GM21723 (cell line): ENCODE measurements at regions not wholly inside any gene's neighbourhood (a gene's known extent, or its start where the extent isn't known, plus 50 kb on each side); places are given as distances from the start of the nearest gene placed in this dataset.
"Not testable (repeated sequence)": the region's sequence is repeated elsewhere in the genome, so short reads cannot be mapped to it uniquely, and the experiment has no call there.

ENCODE experiments used
- ATAC-seq: cut with Tn5 transposase; IDR thresholded peaks from one replicate; pipeline ENCODE4 v1.9.1; 2021; ENCODE audit warnings: mild to moderate bottlenecking, moderate library complexity; ENCODE audit not compliant: unreplicated experiment

GRCh38 chr16:77488652-77489051, 53.8 kb upstream of the ADAMTS18 start:
- no peak for ATAC-seq

- ATAC-seq = no peak
Observed at GRCh38 chr16:77491091-77491490, 56.3 kb upstream of the ADAMTS18 start.

- ATAC-seq = no peak
Observed at GRCh38 chr16:77496934-77497333, 62.1 kb upstream of the ADAMTS18 start.

- ATAC-seq = no peak
Observed at GRCh38 chr16:77499373-77500285, 64.8 kb upstream of the ADAMTS18 start.

GRCh38 chr16:77500286-77500598, 65.4 kb upstream of the ADAMTS18 start:
- ATAC-seq = no peak

GRCh38 chr16:77500934-77501664, 66.3 kb upstream of the ADAMTS18 start:
- no peak for ATAC-seq

- no peak for ATAC-seq
Observed at GRCh38 chr16:77502448-77502847, 67.6 kb upstream of the ADAMTS18 start.

- not testable (repeated sequence) for ATAC-seq
Observed at GRCh38 chr16:77506492-77506891, 71.7 kb upstream of the ADAMTS18 start.

- ATAC-seq = no peak
Observed at GRCh38 chr16:77509051-77509450, 74.2 kb upstream of the ADAMTS18 start.

GRCh38 chr16:77509796-77510195, 75.0 kb upstream of the ADAMTS18 start:
- ATAC-seq = no peak

GRCh38 chr16:77511053-77511452, 76.2 kb upstream of the ADAMTS18 start:
- ATAC-seq = no peak

GRCh38 chr16:77514500-77515220, 79.8 kb upstream of the ADAMTS18 start:
- no peak for ATAC-seq

- ATAC-seq = not testable (repeated sequence)
Observed at GRCh38 chr16:77525226-77525625, 90.4 kb upstream of the ADAMTS18 start.

GRCh38 chr16:77531752-77532151, 96.9 kb upstream of the ADAMTS18 start:
- ATAC-seq = no peak

GRCh38 chr16:77536809-77537208, 102.0 kb upstream of the ADAMTS18 start:
- ATAC-seq = no peak

GRCh38 chr16:77539421-77540034, 104.7 kb upstream of the ADAMTS18 start:
- ATAC-seq = no peak

GRCh38 chr16:77540646-77541045, 105.8 kb upstream of the ADAMTS18 start:
- no peak for ATAC-seq

GRCh38 chr16:77541165-77541564, 106.3 kb upstream of the ADAMTS18 start:
- no peak for ATAC-seq

- ATAC-seq = no peak
Observed at GRCh38 chr16:77548151-77548550, 113.3 kb upstream of the ADAMTS18 start.

GRCh38 chr16:77548766-77549165, 113.9 kb upstream of the ADAMTS18 start:
- no peak for ATAC-seq

GRCh38 chr16:77549876-77550275, 115.0 kb upstream of the ADAMTS18 start:
- ATAC-seq = no peak
